ENCODE measurements at regions not wholly inside any gene's neighbourhood (a gene's known extent, or its start where the extent isn't known, plus 50 kb on each side); places are given as distances from the start of the nearest gene placed in this dataset.

- no peak for TF ChIP-seq SIN3A (IDR thresholded peaks at IDR 0.05; ENCODE audit: borderline replicate concordance, insufficient read depth, low read length)
- no peak for TF ChIP-seq FOXP2 (optimal IDR thresholded peaks at IDR 0.05; ENCODE audit: borderline replicate concordance, extremely low read depth, extremely low read length, insufficient read depth)
- no peak for TF ChIP-seq POLR2AphosphoS5 (IDR thresholded peaks at IDR 0.05; ENCODE audit: low read depth, low read length)
- TF ChIP-seq REST (IDR thresholded peaks at IDR 0.05; ENCODE audit: insufficient read depth in 1 of 2, low read depth in 2 of 2, low read length in 2 of 2), result no peak
- no peak for TF ChIP-seq TAF1 (IDR thresholded peaks at IDR 0.05; ENCODE audit: borderline replicate concordance, insufficient read depth, low read length)
Observed at GRCh38 chr22:27097506-27097905, 440.1 kb downstream of the MIAT start.

All from PFSK-1 (cell line).